Activated CD8-positive, alpha-beta memory T cell treated with anti-CD3 and anti-CD28 coated beads, Interleukin-2, amount 50 U/mL, for 4 hours (primary cell): ENCODE measurements at regions not wholly inside any gene's neighbourhood (a gene's known extent, or its start where the extent isn't known, plus 50 kb on each side); places are given as distances from the start of the nearest gene placed in this dataset.

Experiments
- DNase-seq: peaks from one replicate; pipeline ENCODE4 v3.0.0-alpha.2; 2020

DNA sequence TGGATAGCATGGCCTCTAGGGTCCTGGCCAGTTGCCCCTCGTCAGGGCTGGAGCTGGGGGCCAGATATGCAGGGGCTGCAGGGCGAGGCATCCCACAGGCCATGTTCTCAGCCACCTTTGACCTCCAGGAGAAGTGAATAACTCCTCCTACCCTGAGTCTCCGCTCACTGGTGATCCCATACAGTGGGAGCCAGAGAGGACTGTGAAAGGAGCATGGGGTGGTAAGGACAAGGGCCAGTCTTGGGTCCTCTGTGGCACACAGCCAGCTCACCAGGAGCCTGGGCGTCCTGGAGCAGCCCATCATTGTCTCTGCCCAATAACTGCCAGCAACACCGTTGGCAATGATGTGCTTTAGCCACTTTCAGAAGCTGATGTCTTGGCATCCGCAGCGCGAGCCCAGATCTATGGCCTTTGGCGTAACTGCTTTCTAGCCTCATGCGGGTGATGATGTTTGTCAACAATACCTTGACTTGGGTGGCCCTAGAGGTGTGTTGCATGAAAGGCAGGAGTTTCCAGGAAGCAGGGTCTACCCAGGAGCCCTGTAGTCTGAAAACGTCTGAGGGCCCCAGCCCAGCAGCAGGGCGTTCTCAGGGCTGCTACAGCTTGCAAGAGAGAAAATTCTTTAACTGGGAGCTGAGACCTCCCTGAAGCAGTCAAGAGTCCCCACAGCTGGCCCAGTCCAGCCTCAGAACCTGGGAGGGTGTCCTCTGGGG, 61.1 kb upstream of the IQSEC1 start:
- DNase-seq = peak; percentile 5

DNA sequence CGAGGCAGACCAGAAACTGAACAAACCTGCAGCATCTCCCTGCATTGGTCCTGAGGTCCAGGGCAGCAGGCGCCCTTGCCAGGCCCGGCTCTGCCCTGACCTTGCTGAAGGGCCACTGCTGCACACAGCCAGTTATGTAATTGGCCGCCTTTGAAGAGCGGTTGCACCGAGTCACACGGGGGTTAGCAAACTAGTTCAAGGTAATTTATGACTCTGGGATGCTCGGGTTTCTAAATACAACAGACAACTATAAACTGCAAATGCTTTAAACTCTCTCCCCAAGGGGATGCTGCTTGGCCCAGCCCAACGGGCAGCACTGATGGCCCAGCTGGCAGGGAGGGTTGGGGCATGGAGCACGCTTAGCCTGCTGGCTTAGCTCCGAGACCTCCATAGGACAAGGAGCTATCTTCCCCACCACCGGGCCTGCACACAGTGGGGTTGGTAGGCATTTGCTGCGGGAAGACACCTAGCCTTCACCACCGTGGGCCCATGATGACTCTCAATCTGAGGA, 60.3 kb upstream of the IQSEC1 start:
- peak; percentile 6 for DNase-seq

DNA sequence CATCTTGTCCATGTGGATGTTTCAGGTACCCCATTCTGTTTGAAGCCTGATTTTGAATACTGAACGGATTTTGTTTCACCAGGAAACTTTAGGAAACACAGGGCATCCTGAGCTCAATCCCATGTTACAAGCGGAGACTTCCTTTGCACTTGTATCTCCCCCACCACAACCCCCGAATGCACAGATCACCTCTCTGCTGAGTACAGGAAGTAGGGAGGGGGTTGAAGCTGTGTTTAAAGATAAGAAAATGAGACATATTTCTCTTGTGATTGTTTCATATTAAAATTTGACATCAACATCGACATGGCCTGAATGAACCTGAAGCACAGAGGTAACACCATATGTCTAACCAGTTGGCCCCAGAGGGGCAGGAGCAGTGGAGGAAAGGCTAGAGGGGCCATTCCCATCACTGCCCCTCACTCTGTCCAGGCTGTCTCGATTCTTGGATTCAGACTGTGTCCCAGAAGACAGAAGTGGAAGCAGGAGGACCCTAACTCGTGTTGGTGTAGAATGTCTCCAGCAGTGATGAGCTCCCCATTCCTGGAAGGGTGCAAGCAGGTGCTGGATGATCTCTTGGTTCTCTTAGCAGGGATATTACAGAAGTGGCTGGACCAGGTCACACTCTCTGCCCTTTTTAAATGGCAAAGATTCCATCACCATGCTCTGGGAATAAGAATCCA, 59.6 kb upstream of the IQSEC1 start:
- peak; percentile 6 for DNase-seq

DNA sequence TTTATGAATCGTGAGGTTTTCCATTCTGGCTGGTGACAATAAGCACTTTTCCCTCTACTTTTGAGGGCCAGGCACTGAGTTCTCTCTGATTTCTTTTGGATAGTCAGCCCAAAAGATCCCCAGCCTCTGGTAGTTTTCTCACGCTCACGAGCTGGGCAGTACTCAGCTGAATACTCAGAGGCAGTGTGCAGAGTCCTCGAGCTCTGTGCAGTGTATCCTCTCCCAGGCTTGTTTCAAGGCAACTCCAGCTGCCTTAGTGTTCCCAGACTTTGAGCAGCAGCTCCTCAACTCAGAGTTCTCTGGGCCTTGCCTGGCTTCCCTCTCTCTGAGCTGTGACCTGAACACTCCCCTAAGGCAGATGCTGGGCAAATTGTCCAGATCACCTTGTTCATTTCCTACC, 59.1 kb upstream of the IQSEC1 start:
- no peak for DNase-seq

DNA sequence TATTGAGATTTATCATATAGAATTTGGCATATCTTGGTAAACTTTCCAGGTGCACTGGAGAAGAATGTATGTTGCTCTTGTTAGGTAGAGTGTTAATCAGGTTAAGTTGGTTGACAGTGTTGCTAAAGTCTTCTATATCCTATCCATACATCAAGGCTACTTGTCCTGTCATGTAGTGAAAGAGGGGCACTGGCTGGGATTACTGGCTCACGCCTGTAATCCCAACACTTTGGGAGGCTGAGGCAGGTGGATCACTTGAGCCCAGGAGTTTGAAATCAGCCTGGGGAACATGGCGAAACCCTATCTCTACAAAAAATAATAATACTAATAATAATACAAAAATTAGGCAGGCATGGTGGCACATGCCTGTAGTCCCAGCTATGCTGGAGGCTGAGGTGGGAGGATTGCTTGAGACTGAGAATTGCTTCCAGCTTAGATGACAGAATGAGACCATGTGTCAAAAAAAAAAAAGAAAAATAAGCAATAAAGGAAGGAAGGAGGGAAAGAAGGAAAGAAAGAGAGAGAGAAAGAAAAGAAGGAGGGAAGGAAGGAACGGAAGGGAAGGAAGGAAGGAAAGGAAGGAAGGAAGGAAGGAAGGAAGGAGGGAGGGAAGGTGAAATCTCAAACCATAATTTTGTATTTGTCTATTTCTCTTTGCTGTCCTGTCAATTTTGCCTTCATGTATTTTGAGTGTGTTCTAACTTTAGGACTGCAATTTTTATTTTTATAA, 57.4 kb upstream of the IQSEC1 start:
- DNase-seq = no peak

DNA sequence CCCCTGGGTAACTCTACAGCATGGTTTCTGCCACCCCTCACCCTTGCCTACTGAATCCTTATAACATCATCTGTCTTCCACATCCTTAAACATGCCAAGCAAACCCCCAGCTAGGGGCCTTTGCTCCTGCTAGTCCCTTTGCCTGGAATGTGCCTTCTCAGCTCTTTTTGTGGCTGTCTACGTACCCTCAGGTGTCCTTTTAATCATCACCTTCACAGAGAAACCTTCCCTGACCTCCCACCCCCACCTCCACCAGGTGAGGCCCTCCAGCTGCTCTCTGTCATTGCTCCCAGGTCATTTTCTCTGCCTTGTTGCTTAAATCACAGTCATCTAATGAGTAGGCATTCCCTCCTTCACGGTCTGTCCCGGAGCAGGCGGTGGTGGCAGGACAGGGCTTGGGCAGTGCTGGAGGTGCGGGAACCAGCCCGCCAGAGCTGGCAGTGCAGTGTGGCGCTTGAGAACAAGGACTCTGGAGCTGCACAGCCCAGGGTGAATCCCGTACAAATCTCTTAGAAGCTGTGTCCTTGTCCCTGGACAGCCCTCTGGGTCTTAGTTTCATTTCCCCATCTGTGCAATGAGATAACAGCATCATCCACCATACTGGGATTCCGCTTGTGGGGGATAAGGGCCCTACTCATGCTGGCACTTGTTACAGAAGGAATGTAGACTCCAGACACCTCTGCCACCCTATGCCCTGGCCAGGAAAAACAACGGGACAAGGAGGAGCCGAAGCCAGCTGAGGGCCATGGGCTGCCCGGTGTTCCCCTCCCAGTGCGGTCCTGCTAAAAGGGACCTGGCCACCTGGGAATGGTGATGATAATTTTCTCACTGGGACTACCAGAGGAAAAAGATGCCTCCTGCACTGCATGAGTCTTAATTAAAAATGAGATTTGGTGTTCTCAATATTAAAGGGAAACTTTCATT, 52.1 kb upstream of the IQSEC1 start:
- no peak for DNase-seq

DNA sequence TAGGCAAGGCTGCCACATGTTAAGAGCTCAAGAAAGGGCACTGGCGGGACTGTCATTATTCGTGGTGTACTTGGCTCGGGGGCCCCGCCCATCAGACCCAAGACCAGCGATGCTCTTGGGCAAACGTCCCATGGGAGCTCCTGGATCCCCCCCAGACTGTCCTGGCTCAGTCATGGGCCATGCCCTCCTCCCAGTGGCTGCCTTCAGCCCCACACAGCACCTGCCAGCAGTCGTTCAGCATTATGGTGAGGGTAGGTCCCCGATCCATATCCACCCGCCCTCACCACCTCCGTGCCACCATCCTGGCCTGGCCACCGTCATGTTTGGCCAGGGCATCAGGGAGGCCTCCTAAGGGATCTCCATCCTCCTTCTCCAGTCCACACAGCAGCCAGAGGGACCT, 51.4 kb upstream of the IQSEC1 start:
- no peak for DNase-seq

DNA sequence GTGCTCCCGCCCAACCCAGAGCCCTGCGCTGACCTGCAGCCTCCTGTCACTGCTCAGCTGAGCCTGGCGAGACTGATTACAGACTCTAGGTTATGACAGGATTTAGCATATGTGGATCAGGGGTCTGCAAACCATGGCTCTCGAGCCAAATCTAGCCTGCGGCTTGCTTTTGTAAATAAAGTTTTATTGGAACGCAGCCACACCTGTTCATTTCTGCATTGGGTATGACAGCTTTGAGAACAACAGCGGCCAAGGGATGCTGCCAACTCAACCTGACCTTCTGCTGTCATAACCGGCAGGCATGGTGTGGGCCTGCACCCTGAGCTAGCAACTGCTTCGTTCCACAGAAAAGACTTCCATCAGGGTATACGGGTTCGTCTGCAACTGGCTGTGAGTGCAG, 50.5 kb upstream of the IQSEC1 start:
- DNase-seq = no peak

DNA sequence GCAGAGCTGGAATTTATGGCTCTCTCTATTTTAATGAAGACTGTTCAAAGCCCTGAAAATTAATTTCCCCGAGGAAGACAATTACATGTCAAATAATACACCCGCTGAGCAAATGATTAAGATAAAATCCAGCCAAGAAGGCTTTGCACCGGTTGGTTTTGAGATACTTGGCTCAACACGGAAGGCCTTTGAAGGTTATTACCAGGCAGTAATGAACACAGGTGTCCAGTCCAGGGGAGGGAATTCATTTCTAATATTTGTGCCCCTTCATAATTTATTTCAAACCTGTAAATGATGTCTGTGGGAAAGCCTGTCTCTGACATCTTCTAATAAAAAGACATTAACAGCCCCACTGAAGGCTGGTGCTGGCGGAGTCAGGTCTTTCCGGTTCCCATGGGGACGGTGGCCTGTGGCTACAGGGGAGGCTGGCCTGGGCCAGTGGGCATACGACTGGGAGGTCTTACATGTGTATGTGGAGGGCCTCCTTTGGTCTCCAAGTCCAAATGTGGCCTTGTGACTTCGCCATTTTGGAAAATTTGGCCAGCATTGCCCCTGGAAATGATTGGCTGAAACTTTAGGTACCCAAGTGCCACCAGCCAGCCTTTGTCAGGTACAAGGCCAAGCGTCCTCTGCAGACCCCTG, 49.9 kb upstream of the IQSEC1 start:
- DNase-seq = no peak
